OCI-LY7 (cell line): ENCODE measurements at regions not wholly inside any gene's neighbourhood (a gene's known extent, or its start where the extent isn't known, plus 50 kb on each side); places are given as distances from the start of the nearest gene placed in this dataset.

Source experiments
- EZH2phosphoT487 ChIP-seq: fragments of 200-600 bp; sonication (generic); IDR thresholded peaks from 2 replicates; pipeline ENCODE4 v1.6.1; 2018; ENCODE audit warnings: low read depth, borderline replicate concordance, mild to moderate bottlenecking, mixed run types, antibody characterized with exemption, low read length, moderate library complexity, mixed read lengths
- TF ChIP-seq, protein P1 (sequence below): fragments of 200-600 bp; sonication (generic); conservative IDR thresholded peaks from 2 replicates; pipeline ENCODE4 v1.5.1; 2014; ENCODE audit warnings: mild to moderate bottlenecking, antibody characterized with exemption, low read length, moderate library complexity, mixed read lengths

DNA sequence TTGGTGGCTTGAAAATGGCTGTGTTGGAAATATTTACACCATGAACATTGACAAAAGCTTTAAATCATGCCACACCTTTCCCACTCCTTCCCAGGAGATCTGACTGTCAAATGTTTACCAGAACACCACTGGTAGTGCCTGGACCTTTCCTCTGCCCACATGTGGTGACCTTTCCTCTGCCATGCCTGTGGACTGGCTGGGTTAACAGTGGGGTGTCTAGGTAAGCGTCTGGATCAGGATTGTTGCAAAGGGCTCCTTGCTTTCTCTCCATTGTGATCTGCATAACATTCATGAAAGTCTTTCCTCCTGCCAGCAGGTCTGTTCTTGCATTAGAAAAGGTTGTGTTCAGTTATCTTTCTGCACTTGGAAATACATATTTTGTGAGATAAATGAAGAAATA lies 572.7 kb downstream of the DHX35 start:
- TF ChIP-seq, protein P1, sequence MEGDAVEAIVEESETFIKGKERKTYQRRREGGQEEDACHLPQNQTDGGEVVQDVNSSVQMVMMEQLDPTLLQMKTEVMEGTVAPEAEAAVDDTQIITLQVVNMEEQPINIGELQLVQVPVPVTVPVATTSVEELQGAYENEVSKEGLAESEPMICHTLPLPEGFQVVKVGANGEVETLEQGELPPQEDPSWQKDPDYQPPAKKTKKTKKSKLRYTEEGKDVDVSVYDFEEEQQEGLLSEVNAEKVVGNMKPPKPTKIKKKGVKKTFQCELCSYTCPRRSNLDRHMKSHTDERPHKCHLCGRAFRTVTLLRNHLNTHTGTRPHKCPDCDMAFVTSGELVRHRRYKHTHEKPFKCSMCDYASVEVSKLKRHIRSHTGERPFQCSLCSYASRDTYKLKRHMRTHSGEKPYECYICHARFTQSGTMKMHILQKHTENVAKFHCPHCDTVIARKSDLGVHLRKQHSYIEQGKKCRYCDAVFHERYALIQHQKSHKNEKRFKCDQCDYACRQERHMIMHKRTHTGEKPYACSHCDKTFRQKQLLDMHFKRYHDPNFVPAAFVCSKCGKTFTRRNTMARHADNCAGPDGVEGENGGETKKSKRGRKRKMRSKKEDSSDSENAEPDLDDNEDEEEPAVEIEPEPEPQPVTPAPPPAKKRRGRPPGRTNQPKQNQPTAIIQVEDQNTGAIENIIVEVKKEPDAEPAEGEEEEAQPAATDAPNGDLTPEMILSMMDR = no peak
- TF ChIP-seq EZH2phosphoT487 = no peak
